Calu3 (cell line): ENCODE measurements at regions not wholly inside any gene's neighbourhood (a gene's known extent, or its start where the extent isn't known, plus 50 kb on each side); places are given as distances from the start of the nearest gene placed in this dataset.
"Not testable (repeated sequence)": the region's sequence is repeated elsewhere in the genome, so short reads cannot be mapped to it uniquely, and the experiment has no call there.

Source experiments
- BruUV-seq: library from RNA; stranded (reverse); fragments of 400-500 nt; replicated peaks from 2 replicates; lab custom pipeline; 2021; lab: Mats Ljungman, UMichigan
- CTCF ChIA-PET: fragments of 300-600 bp; sonication (Branson Sonifier 250); formaldehyde crosslinking; loops from one replicate; lab custom pipeline; 2022; ENCODE audit warnings: antibody characterized with exemption; lab: Charles Lee
- DNase-seq: peaks from one replicate; pipeline ENCODE4 v3.0.0; 2022
- H3K27ac Mint-ChIP-seq: one replicate; pipeline ENCODE4 v1.8.0; 2022; ENCODE audit warnings: mixed read lengths; ENCODE audit not compliant: unreplicated experiment
- H3K27me3 Mint-ChIP-seq: one replicate; pipeline ENCODE4 v1.8.0; 2022; ENCODE audit warnings: mixed read lengths; ENCODE audit not compliant: unreplicated experiment
- H3K36me3 Mint-ChIP-seq: one replicate; pipeline ENCODE4 v1.8.0; 2022; ENCODE audit warnings: mild to moderate bottlenecking, moderate library complexity, mixed read lengths; ENCODE audit not compliant: insufficient read depth, unreplicated experiment
- H3K4me1 Mint-ChIP-seq: one replicate; pipeline ENCODE4 v1.8.0; 2022; ENCODE audit warnings: mild to moderate bottlenecking, low read depth, mixed read lengths; ENCODE audit not compliant: unreplicated experiment
- H3K4me3 Mint-ChIP-seq: one replicate; pipeline ENCODE4 v1.8.0; 2022; ENCODE audit warnings: mild to moderate bottlenecking, low read depth, moderate library complexity, mixed read lengths; ENCODE audit not compliant: unreplicated experiment
- H3K9me3 Mint-ChIP-seq: one replicate; pipeline ENCODE4 v1.8.0; 2022; ENCODE audit warnings: low read depth, mixed read lengths; ENCODE audit not compliant: unreplicated experiment
- intact Hi-C: fragments of 100-400 bp; cut with micrococcal nuclease; formaldehyde crosslinking; loops from one replicate; pipeline ENCODE4 v1.10.0; 2022; ENCODE audit not compliant: unreplicated experiment
- TF ChIP-seq, protein P1 (sequence below): fragments of 200-600 bp; IDR thresholded peaks from one replicate; pipeline ENCODE4 v1.8.0; 2022; ENCODE audit warnings: antibody characterized with exemption; ENCODE audit not compliant: unreplicated experiment

DNA sequence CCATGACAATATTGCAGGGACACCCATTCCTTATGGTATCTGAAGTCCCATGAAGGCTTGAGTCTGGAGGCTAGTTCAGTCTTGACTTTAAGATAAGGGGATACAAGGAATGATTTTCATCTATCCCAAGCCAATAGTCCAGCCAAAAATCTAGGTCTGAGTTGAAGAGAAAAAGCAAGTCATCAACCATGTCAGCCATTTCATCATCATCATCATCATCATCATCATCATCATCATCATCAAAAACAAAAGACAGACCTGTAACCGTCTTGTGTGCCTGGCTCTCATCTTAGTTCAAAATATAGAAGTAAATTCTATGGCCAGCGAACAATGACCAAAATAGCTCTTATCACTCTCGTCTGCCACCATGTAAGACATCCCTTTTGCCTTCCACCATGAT, 59.5 kb upstream of the FAM90A26 start:
- H3K27me3 Mint-ChIP-seq, H3K4me1 Mint-ChIP-seq, H3K36me3 Mint-ChIP-seq, H3K27ac Mint-ChIP-seq, intact Hi-C loops, H3K4me3 Mint-ChIP-seq, CTCF ChIA-PET, DNase-seq, H3K9me3 Mint-ChIP-seq, BruUV-seq: not testable (repeated sequence)

DNA sequence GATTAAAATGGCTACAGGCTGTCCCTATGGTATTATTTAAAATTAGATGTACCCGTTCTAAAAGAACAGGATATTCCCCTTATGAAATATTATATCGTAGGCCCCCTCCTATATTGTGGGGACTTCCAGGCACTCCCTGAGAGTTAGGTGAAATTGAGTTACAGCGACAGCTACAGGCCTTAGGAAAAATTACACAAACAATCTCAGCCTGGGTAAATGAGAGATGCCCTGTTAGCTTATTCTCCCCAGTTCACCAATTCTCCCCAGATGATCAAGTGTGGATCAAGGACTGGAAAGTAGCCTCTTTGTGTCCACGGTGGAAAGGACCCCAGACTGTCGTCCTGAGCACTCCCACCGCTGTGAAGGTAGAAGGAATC, 67.1 kb upstream of the FAM90A26 start:
- peak overlapping the region; percentile 40 for H3K4me3 Mint-ChIP-seq
- H3K27ac Mint-ChIP-seq, DNase-seq, H3K4me1 Mint-ChIP-seq, intact Hi-C loops, BruUV-seq, H3K27me3 Mint-ChIP-seq, H3K36me3 Mint-ChIP-seq, H3K9me3 Mint-ChIP-seq: not testable (repeated sequence)
- TF ChIP-seq, protein P1, sequence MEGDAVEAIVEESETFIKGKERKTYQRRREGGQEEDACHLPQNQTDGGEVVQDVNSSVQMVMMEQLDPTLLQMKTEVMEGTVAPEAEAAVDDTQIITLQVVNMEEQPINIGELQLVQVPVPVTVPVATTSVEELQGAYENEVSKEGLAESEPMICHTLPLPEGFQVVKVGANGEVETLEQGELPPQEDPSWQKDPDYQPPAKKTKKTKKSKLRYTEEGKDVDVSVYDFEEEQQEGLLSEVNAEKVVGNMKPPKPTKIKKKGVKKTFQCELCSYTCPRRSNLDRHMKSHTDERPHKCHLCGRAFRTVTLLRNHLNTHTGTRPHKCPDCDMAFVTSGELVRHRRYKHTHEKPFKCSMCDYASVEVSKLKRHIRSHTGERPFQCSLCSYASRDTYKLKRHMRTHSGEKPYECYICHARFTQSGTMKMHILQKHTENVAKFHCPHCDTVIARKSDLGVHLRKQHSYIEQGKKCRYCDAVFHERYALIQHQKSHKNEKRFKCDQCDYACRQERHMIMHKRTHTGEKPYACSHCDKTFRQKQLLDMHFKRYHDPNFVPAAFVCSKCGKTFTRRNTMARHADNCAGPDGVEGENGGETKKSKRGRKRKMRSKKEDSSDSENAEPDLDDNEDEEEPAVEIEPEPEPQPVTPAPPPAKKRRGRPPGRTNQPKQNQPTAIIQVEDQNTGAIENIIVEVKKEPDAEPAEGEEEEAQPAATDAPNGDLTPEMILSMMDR: peak; percentile 18
- CTCF ChIA-PET: interaction anchor here (0.6 to 1.1 kb wide), 2 partner anchors 12 to 103 kb away, joined by 3 to 4 read pairs; no protein-coding TSS in a partner anchor

DNA sequence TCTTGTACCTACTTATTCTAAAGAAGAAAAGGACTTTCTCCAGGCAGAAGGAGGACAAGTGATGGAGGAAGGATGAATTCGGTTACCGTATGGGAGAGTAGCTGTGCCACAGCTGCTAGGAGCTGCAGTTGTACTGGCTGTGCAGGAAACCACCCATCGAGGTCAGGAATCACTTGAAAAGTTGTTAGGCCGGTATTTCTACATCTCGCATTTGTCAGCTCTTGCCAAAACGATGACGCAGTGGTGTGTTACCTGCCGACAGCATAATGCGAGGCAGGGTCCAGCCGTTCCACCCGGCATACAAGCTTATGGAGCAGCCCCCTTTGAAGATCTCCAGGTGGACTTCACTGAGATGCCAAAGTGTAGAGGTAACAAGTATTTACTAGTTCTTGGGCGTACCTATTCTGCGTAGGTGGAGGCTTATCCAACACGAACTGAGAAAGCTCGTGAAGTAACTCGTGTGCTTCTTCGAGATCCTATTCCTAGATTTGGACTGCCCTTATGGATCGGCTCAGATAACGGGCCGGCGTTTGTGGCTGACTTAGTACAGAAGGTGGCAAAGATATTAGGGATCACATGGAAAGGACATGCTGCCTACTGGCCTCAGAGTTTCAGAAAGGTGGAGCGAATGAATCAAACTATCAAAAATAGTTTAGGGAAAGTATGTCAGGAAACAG, 67.6 kb upstream of the FAM90A26 start:
- H3K27me3 Mint-ChIP-seq, H3K36me3 Mint-ChIP-seq, intact Hi-C loops, H3K9me3 Mint-ChIP-seq, H3K4me1 Mint-ChIP-seq, H3K27ac Mint-ChIP-seq: not testable (repeated sequence)
- CTCF ChIA-PET: interaction anchor here (0.6 to 1.1 kb wide), 2 partner anchors 13 to 102 kb away, joined by 3 to 4 read pairs; no protein-coding TSS in a partner anchor
- BruUV-seq: TSS peak; percentile 26
- DNase-seq: peak; percentile 58
- H3K4me3 Mint-ChIP-seq: peak overlapping the region; percentile 40

DNA sequence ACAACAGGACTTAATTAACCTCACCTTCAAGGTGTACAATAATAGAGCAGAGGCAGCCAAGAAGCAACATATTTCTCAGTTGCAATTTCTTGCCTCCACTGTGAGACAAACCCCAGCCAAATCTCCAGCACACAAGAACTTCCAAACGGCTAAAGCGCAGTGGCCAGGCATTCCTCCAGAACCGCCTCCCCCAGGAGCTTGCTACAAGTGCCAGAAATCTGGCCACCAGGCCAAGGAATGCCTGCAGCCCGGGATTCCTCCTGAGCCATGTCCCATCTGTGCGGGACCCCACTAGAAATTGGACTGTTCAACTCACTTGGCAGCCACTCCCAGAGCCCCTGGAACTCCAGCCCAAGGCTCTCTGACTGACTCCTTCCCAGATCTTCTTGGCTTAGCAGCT, 73.9 kb upstream of the FAM90A26 start:
- not testable (repeated sequence) for H3K9me3 Mint-ChIP-seq, BruUV-seq

DNA sequence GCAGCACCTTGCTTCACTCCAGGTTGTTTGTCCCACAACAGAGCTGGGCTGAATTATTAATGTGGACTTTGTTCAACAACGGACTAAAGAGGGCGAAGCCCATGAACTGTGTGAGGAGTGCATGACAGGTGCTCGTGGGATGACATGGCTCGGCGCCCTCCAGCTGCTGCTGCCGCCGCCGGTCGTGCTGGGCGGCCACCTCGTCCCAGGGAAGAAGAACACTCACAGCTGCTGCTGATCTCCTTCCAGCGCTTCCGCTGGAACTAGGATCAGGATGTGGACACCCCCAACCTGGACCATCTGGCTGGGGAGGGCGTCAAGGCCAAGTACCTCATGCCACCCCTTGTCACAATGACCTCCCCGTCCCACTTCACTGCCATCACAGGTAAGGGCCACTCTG, 91.4 kb upstream of the FAM90A26 start:
- peaks cover 10% of the 10 kb centered on the region for H3K9me3 Mint-ChIP-seq
- H3K4me1 Mint-ChIP-seq, H3K27ac Mint-ChIP-seq, H3K4me3 Mint-ChIP-seq, H3K27me3 Mint-ChIP-seq, CTCF ChIA-PET, BruUV-seq, H3K36me3 Mint-ChIP-seq, DNase-seq, intact Hi-C loops: not testable (repeated sequence)

More for the DNA sequence above, 73.9 kb upstream of the FAM90A26 start:
- H3K27ac Mint-ChIP-seq, intact Hi-C loops, H3K4me3 Mint-ChIP-seq, DNase-seq, CTCF ChIA-PET, H3K36me3 Mint-ChIP-seq, H3K4me1 Mint-ChIP-seq: not testable (repeated sequence)
- H3K27me3 Mint-ChIP-seq: peaks cover 19% of the 10 kb centered on the region

DNA sequence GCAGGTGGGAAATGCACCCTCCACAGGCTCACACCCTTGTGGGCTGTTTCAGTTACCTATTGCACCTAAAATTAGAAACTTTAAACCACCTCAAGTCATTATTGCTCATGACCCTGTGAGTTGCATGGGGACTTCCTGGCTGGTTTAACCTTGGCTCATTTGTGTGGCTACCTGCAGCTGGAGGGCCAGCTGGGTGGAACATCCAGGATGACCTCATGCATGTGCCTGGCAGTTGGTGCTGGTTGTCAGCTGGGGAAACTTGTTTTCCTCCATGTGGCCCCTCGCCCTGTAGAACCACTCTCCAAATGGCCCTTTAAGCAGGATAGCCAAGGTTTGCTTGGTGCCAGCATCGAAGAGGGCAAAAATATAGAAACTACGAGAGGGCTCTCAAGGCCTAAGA, 93.2 kb upstream of the FAM90A26 start:
- H3K27ac Mint-ChIP-seq, intact Hi-C loops, H3K4me3 Mint-ChIP-seq, H3K27me3 Mint-ChIP-seq, BruUV-seq, H3K36me3 Mint-ChIP-seq, H3K9me3 Mint-ChIP-seq, DNase-seq, H3K4me1 Mint-ChIP-seq, CTCF ChIA-PET: not testable (repeated sequence)

DNA sequence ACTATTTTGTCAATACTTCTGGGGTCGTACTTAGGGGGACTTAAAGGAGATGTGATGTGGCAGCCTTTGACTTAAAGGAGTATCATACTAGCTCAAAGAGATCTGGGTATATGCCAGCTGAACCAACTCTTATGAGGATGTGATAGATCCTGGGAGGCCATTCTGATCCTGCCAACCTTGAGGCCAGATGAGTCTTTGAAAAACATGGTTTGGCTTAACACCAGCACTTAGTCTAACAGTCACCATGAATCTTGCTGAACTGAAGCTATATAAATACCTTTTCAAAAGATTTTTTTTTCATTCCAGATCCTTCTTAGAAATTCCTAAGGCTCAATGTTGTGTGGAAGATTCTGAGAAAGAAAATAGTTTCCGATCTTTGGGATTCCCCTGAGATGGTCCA, 93.7 kb upstream of the FAM90A26 start:
- DNase-seq, BruUV-seq, H3K4me3 Mint-ChIP-seq, intact Hi-C loops, H3K4me1 Mint-ChIP-seq, H3K27me3 Mint-ChIP-seq, H3K9me3 Mint-ChIP-seq, CTCF ChIA-PET, H3K36me3 Mint-ChIP-seq, H3K27ac Mint-ChIP-seq: not testable (repeated sequence)

DNA sequence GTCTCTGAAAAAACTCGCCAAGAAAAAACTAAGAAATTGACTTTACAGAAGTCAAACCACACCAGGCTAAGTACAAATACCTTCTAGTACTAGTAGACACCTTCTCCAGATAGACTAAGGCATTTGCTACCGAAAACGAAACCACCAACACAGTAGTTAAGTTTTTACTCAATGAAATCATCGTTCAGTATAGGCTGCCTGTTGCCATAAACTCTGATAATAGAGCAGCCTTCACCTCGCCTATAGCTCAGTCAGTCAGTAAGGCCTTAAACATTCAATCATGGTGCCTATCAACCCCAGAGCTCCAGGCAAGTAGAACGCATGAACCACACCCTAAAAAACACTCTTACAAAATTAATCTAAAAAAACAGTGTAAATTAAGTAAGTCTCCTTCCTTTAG, 96.8 kb upstream of the FAM90A26 start:
- H3K4me1 Mint-ChIP-seq, BruUV-seq, H3K9me3 Mint-ChIP-seq, H3K27ac Mint-ChIP-seq, CTCF ChIA-PET, DNase-seq, H3K36me3 Mint-ChIP-seq, H3K27me3 Mint-ChIP-seq, H3K4me3 Mint-ChIP-seq, intact Hi-C loops: not testable (repeated sequence)

DNA sequence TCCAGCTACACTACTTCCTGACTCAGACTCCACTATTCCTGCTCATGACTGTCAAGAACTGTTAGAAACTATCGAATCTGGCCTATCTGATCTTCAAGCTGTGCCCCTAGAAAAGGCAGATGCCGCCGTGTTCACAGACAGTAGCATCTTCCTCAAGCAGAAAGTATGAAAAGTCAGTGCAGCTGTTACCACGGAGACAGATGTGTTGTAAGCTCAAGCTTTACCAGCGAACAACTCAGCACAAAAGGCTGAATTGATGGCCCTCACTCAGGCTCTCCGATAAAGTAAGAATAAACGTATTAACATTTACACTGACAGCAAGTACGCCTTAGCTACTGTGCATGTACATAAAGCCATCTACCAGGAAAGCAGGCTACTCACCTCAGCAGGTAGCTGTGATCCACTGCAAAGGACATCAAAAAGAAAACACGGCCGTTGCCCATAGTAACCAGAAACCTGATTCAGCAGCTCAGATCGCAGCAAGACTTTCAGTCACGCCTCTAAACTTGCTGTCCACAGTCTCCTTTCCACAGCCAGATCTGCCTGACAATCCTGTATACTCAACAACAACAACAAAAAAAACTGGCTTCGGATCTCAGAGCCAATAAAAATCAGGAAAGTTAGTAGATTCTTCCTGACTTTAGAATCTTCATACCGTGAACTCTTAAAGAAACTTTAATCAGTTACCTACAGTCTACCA, 97.5 kb upstream of the FAM90A26 start:
- H3K4me3 Mint-ChIP-seq, DNase-seq, CTCF ChIA-PET, H3K27ac Mint-ChIP-seq, H3K36me3 Mint-ChIP-seq, H3K9me3 Mint-ChIP-seq, H3K4me1 Mint-ChIP-seq, H3K27me3 Mint-ChIP-seq, intact Hi-C loops, BruUV-seq: not testable (repeated sequence)
